HL-60 (cell line): ENCODE measurements at regions not wholly inside any gene's neighbourhood (a gene's known extent, or its start where the extent isn't known, plus 50 kb on each side); places are given as distances from the start of the nearest gene placed in this dataset.

ENCODE experiments used
- POLR2AphosphoS5 ChIP-seq: IDR thresholded peaks from 2 replicates; pipeline ENCODE4 v1.6.1; 2012; ENCODE audit warnings: low read depth
- TF ChIP-seq, protein P1 (sequence below): IDR thresholded peaks from one replicate; pipeline ENCODE4 v1.5.1; 2011; ENCODE audit warnings: low read length, control low read depth, inconsistent platforms; ENCODE audit not compliant: insufficient read depth

- no peak for TF ChIP-seq POLR2AphosphoS5
- TF ChIP-seq, protein P1, sequence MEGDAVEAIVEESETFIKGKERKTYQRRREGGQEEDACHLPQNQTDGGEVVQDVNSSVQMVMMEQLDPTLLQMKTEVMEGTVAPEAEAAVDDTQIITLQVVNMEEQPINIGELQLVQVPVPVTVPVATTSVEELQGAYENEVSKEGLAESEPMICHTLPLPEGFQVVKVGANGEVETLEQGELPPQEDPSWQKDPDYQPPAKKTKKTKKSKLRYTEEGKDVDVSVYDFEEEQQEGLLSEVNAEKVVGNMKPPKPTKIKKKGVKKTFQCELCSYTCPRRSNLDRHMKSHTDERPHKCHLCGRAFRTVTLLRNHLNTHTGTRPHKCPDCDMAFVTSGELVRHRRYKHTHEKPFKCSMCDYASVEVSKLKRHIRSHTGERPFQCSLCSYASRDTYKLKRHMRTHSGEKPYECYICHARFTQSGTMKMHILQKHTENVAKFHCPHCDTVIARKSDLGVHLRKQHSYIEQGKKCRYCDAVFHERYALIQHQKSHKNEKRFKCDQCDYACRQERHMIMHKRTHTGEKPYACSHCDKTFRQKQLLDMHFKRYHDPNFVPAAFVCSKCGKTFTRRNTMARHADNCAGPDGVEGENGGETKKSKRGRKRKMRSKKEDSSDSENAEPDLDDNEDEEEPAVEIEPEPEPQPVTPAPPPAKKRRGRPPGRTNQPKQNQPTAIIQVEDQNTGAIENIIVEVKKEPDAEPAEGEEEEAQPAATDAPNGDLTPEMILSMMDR = no peak
These were observed 414.1 kb upstream of the DDI1 start for GRCh38 chr11:103622296-103622695.
